Common myeloid progenitor, CD34-positive (primary cell): ENCODE measurements at regions not wholly inside any gene's neighbourhood (a gene's known extent, or its start where the extent isn't known, plus 50 kb on each side); places are given as distances from the start of the nearest gene placed in this dataset.
A peak's percentile ranks its signal among the peaks of the same experiment; 100 is the strongest.

Source experiments
- CTCF ChIA-PET: fragments of 350-600 bp; sonication (Branson Sonifier 250); formaldehyde crosslinking; loops from one replicate; lab custom pipeline; 2021; ENCODE audit warnings: antibody characterized with exemption; lab: Charles Lee
- POLR2A ChIA-PET: fragments of 350-600 bp; sonication (Branson Sonifier 250); formaldehyde crosslinking; loops from one replicate; lab custom pipeline; 2021; ENCODE audit warnings: antibody characterized with exemption; lab: Charles Lee
- DNase-seq, 3 donors: peaks; one replicate each; pipeline versions ENCODE4 v3.0.0 to v3.0.0-alpha.2; 2013
- H3K27ac ChIP-seq, 2 experiments: 1 replicate in 1 of 2; 2 replicates in 1 of 2; pipeline ENCODE4 v1.7.0; 2013; ENCODE audit warnings: inconsistent platforms in 2 of 2, low read length in 2 of 2, mild to moderate bottlenecking in 2 of 2, low read depth in 1 of 2, moderate library complexity in 1 of 2; ENCODE audit not compliant: severe bottlenecking in 2 of 2, insufficient read depth in 1 of 2, poor library complexity in 1 of 2
- H3K27me3 ChIP-seq, 5 experiments: replicated peaks in 2 of 5; 1 replicate in 3 of 5; 2 replicates in 2 of 5; pipeline versions ENCODE4 v1.6.1 to v1.7.0; 2013; ENCODE audit warnings: low read length in 4 of 5, mild to moderate bottlenecking in 2 of 5, moderate library complexity in 2 of 5, inconsistent platforms in 1 of 5; ENCODE audit not compliant: insufficient read depth in 5 of 5, control insufficient read depth in 4 of 5
- H3K36me3 ChIP-seq, 4 experiments: 1 replicate in 2 of 4; 2 replicates in 2 of 4; pipeline versions ENCODE4 v1.6.1 to v1.7.0; 2013; ENCODE audit warnings: low read length in 3 of 4, control low read depth in 1 of 4, mild to moderate bottlenecking in 1 of 4; ENCODE audit not compliant: control insufficient read depth in 4 of 4, insufficient read depth in 4 of 4
- H3K4me1 ChIP-seq, 4 experiments: 1 replicate in 3 of 4; 2 replicates in 1 of 4; pipeline versions ENCODE4 v1.6.1 to v1.7.1; 2013; ENCODE audit warnings: low read length in 3 of 4, mild to moderate bottlenecking in 3 of 4, control low read depth in 1 of 4, inconsistent platforms in 1 of 4, moderate library complexity in 1 of 4; ENCODE audit not compliant: control insufficient read depth in 4 of 4, insufficient read depth in 4 of 4; ENCODE audit errors: control extremely low read depth in 1 of 4
- H3K4me3 ChIP-seq, 7 experiments: 1 replicate in 4 of 7; 2 replicates in 3 of 7; pipeline versions ENCODE4 v1.5.1 to v1.7.0; 2013; ENCODE audit warnings: mild to moderate bottlenecking in 7 of 7, low read length in 6 of 7, moderate library complexity in 6 of 7, inconsistent platforms in 2 of 7, low read depth in 2 of 7, control low read depth in 1 of 7; ENCODE audit not compliant: insufficient read depth in 4 of 7, control insufficient read depth in 1 of 7; ENCODE audit errors: extremely low read depth in 1 of 7
- H3K9me3 ChIP-seq, 5 experiments: 1 replicate in 4 of 5; 2 replicates in 1 of 5; pipeline versions ENCODE4 v1.6.1 to v1.7.1; 2013; ENCODE audit warnings: low read length in 4 of 5, mild to moderate bottlenecking in 2 of 5, inconsistent platforms in 1 of 5, low read depth in 1 of 5, moderate library complexity in 1 of 5; ENCODE audit not compliant: control insufficient read depth in 4 of 5, insufficient read depth in 2 of 5; ENCODE audit errors: control extremely low read depth in 1 of 5
- WGBS: methylation state at CpG from one replicate; pipeline ENCODE4 v1.1.5; 2013; ENCODE audit not compliant: insufficient coverage; 5-methylcytosine and 5-hydroxymethylcytosine counted together

- peaks cover 0 to 12% (median 2%) of the 10 kb centered on the region in 4 experiments for H3K4me1 ChIP-seq
- 100% methylated on average over 2 of the region's 3 CpGs for WGBS
Observed at GRCh38 chr17:55668312-55668920, 54.2 kb downstream of the TMEM100 start.

GRCh38 chr17:55666806-55667205 lies 55.9 kb downstream of the TMEM100 start:
- 57% methylated on average over 2 of the region's 2 CpGs for WGBS
- Histone ChIP-seq H3K36me3 (no peaks in the 10 kb centered on the region), H3K4me3 (no peak overlapping the region), H3K9me3 (peaks cover 0 to 5% (median 0%) of the 10 kb centered on the region in 5 experiments), H3K27ac (no peak overlapping the region), H3K27me3 (no peaks in the 10 kb centered on the region), H3K4me1 (peaks cover 0 to 12% (median 0%) of the 10 kb centered on the region in 4 experiments)
- DNase-seq = no peak
- CTCF ChIA-PET = no interaction called here
- POLR2A ChIA-PET = no interaction called here

More at GRCh38 chr17:55668312-55668920, 54.2 kb downstream of the TMEM100 start:
- H3K27me3 ChIP-seq = no peaks in the 10 kb centered on the region
- H3K36me3 ChIP-seq = no peaks in the 10 kb centered on the region
- peaks cover 0 to 5% (median 0%) of the 10 kb centered on the region in 5 experiments for H3K9me3 ChIP-seq
- no peak overlapping the region for H3K4me3 ChIP-seq
- no peak for DNase-seq
- ChIA-PET POLR2A (no interaction called here), CTCF (no interaction called here)
- no peak overlapping the region for H3K27ac ChIP-seq

- H3K4me1 ChIP-seq = peaks cover 0 to 26% (median 4%) of the 10 kb centered on the region in 4 experiments
- H3K27me3 ChIP-seq = no peaks in the 10 kb centered on the region
- no peak overlapping the region for H3K27ac ChIP-seq
- peak in 2 of 3 donors; percentile 35 to 46 for DNase-seq
- ChIA-PET CTCF (no interaction called here), POLR2A (no interaction called here)
- no peaks in the 10 kb centered on the region for H3K36me3 ChIP-seq
- no peak overlapping the region for H3K4me3 ChIP-seq
- WGBS = 0% methylated on average over 1 of the region's 3 CpGs
- peaks cover 0 to 5% (median 0%) of the 10 kb centered on the region in 5 experiments for H3K9me3 ChIP-seq
Observed at GRCh38 chr17:55664287-55664686, 58.4 kb downstream of the TMEM100 start.

GRCh38 chr17:55663400-55663799 lies 59.3 kb downstream of the TMEM100 start:
- POLR2A ChIA-PET = no interaction called here
- CTCF ChIA-PET = no interaction called here
- peaks cover 0 to 5% (median 0%) of the 10 kb centered on the region in 5 experiments for H3K9me3 ChIP-seq
- H3K27ac ChIP-seq = no peak overlapping the region
- H3K27me3 ChIP-seq = no peaks in the 10 kb centered on the region
- no peaks in the 10 kb centered on the region for H3K36me3 ChIP-seq
- H3K4me1 ChIP-seq = peaks cover 0 to 26% (median 4%) of the 10 kb centered on the region in 4 experiments
- DNase-seq = no peak
- H3K4me3 ChIP-seq = no peak overlapping the region

DNA sequence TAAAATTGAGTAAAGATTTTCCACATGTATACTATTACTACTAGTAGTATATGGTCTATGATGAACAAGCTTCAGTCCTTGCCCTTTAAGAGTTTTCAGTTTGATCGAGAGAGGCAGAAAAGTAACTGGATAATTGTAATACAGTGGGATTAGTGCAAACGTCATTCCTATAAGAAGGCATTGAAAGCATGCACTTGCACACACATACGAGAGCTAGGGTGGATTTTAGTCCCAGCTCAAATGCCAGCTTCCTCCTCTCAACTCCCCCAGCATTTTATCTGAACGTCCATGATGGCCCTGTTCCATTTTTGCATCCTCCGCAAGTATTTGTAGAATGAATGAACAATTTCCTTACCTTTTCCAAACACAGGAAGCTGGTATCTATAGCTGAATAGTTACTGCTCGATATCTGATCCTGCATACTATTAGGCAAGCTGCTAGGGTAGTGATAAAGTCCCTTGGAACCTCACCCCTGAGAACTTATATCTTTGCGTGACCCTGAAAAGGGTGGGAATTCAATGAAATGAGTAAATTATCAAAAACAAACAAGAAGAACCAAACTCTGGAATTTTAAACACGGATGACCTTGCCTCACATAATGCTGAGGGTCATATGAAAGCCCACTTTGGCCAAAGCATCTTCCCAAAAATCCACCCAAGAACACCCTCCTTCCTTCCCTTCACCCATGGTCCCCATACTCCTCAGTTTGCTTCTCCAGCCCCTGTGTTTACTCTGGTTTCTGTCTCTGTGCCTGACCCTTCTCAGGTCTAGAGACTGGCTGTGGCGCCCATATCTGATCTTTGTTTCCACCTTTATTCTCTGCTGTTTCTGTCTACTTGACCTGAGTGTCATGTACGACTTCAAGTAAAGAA lies 60.5 kb downstream of the TMEM100 start:
- WGBS = 100% methylated on average over 5 of the region's 10 CpGs
- H3K4me3 ChIP-seq = no peak overlapping the region
- H3K36me3 ChIP-seq = no peaks in the 10 kb centered on the region
- POLR2A ChIA-PET = no interaction called here
- peaks cover 0 to 5% (median 0%) of the 10 kb centered on the region in 5 experiments for H3K9me3 ChIP-seq
- H3K27me3 ChIP-seq = no peaks in the 10 kb centered on the region
- H3K27ac ChIP-seq = no peak overlapping the region
- DNase-seq = no peak
- peaks cover 0 to 26% (median 4%) of the 10 kb centered on the region in 4 experiments for H3K4me1 ChIP-seq
- CTCF ChIA-PET = no interaction called here

DNA sequence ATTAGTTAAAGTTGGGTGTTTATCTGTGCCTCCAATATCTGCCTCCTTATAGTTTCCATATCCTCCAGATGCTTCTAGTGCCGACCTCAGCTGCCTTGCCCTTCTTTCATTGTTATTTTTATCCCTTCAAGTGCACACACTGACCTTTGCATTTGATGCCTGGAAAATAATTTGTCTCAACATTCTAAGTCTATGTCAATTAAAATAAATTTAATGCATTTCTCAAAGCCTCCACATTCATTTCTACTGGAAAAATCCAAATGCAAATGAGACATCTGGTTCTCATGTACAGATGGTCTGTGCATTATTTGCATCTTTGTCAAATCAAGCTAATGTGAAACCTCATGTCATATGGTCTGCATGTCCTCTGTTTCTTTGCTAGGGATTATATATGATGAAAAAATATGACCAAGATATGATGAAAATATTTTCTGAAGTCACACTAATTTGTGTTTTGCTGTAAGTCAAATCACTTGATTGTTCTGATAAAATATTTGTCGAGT lies 61.4 kb downstream of the TMEM100 start:
- H3K4me3 ChIP-seq = no peak overlapping the region
- no peak overlapping the region for H3K27ac ChIP-seq
- H3K27me3 ChIP-seq = no peaks in the 10 kb centered on the region
- 100% methylated on average over 1 of the region's 2 CpGs for WGBS
- DNase-seq = no peak
- CTCF ChIA-PET = no interaction called here
- POLR2A ChIA-PET = no interaction called here
- no peaks in the 10 kb centered on the region for H3K36me3 ChIP-seq
- H3K4me1 ChIP-seq = peaks cover 0 to 21% (median 4%) of the 10 kb centered on the region in 4 experiments
- H3K9me3 ChIP-seq = peaks cover 0 to 5% (median 0%) of the 10 kb centered on the region in 5 experiments
